ENCODE measurements at regions not wholly inside any gene's neighbourhood (a gene's known extent, or its start where the extent isn't known, plus 50 kb on each side); places are given as distances from the start of the nearest gene placed in this dataset.

DNA sequence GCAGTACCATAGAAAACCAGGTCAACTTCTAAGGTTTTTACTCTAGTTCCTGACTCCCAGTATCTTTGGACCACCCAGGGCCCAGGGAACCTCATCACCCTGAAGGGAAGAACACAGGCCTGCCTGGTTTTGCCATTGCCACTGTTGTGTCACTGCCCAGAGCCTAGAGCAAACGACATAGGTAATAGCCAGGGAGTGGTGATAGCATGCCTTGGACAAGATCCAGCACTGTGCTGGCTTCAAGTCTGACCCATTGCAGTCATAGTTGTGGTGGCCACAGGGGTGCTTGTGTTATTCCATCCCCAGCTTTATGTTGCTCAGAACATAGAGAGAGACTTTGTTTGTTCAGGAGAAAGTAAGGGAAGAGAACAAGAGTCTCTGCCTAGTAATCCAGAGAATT lies 2310.2 kb downstream of the LRRC4C start:
- in situ Hi-C loops (cut with HindIII; ENCODE audit: low sequenced_read_pairs): no loop called here

DNA sequence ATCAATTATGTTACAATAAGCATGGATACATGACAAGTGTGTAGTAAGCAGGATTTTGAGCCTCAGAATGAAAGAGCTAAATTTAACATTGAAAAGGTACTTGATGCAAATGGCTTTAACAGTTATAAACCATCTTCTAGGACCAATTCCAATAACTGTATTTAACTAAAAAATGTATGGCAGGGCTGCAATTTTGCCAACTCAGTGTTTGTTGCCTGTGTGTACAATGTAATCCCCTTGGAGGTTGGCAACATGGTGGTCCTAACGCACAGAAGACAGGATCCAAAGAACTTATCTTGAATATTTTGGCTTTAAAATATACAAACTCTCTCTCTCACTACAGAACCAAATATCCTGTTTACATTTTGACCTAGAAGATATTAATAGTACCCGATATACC lies 2314.1 kb downstream of the LRRC4C start:
- in situ Hi-C loops (cut with HindIII; ENCODE audit: low sequenced_read_pairs): no loop called here

DNA sequence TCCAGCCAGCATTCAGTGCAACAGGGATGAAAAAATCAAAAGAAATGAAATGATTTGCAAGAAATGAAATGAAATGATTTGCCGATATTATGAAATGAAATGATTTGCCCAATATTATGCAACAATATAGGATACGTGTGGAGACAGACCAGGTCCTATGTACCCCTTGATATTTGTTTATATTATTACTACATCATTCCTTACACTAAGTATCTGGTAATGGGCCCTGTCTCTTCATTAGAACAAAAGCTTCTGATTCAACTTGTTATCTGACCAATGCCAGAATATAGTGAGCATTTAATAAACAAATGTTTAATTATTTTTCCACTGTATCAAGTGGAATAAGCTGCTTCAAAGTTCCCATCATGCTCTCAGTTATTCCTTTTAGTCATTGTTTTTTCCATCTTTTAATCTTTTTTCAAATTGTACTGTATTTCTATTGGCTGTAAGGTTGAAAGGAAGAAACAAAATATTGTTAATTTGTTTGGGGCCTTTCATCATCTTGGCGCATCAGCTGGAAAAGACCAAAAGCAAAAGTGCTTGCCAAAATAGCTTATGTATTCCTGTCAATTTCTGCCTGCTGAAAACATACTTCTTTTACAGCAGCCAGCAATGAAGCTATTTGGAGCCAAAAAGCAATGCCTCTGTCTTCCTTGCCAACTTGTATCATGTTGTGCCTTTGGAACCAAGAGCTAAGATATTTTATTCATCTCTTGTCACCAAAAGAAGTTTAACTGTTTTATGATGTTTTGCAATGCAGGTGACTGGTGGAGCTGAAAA lies 2314.9 kb downstream of the LRRC4C start:
- in situ Hi-C loops (cut with HindIII; ENCODE audit: low sequenced_read_pairs): no loop called here

DNA sequence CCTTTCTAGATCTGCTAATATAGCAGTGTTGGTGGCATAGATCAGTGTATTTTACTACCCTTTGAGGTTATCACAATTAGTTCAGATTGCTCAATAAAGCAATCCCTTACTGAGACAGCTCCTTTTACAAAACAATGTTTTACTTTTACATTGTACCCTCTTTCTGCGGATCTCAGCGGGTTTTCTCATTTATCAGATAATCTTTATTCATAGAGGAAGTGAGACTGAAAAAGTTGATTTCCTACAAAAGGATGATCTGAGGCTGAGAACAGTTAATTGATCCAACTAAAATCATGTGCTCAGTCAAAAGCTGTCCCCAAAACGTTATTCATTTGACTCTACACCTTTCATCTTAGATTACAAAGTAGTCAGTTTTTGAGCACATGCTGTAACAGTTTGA lies 2319.9 kb downstream of the LRRC4C start:
- in situ Hi-C loops (cut with HindIII; ENCODE audit: low sequenced_read_pairs): no loop called here

DNA sequence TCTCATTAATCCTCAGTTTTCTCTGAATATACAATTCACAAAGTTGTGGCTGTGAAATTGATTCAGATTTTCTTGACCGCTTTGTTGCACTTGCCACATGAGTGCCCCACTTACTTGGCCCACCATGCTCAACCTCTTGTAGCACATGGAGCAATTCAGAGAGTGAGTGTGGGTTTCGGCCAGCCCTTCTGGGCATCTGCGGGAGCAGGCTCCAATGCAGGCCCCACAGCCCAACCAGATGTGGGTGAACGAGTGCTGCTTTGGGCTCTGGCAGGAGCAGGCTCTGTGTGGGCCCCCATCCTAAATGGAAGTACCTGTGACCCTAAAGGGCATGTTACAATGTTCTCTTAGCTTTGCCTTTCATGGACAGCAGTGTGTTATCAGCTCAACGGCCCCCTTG lies 2338.6 kb downstream of the LRRC4C start:
- in situ Hi-C loops (cut with HindIII; ENCODE audit: low sequenced_read_pairs): no loop called here

DNA sequence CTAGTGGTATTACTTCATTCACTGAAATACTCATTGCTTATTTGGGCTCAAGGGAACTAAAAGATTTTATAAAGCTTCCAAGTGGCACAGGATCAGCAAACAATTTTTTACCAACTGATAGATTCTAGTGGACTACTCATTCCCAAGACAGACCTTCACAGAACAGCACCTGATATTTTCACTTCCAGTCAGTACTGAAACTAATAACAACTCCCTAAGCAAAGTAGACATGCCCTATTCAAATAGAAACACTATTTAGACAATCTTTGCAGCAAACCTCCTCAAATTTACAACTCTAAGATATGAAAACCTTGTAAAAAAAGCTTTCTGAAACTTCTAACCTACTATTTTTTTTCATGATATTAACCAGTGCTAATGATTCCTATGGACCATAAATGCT lies 2345.8 kb downstream of the LRRC4C start:
- in situ Hi-C loops (cut with HindIII; ENCODE audit: low sequenced_read_pairs): no loop called here

DNA sequence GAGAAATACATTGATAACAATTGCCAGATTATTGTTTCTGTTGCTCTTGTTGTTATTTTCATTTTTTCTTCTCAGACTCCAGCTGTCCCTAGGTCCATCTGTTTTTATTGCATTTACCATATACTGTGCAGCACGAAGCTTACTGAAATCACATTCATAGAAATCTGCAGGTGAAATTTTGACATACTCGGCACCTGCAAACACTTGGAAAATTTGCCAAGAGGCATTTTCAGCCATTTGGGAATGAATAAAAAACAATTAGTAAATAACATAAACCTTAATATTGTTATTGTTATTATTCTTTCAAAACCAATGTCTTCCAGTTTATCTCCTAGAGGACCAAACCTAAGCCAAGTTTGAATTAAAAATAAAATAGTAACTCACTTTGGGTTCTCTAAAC lies 2357.2 kb downstream of the LRRC4C start:
- in situ Hi-C loops (cut with HindIII; ENCODE audit: low sequenced_read_pairs): no loop called here

DNA sequence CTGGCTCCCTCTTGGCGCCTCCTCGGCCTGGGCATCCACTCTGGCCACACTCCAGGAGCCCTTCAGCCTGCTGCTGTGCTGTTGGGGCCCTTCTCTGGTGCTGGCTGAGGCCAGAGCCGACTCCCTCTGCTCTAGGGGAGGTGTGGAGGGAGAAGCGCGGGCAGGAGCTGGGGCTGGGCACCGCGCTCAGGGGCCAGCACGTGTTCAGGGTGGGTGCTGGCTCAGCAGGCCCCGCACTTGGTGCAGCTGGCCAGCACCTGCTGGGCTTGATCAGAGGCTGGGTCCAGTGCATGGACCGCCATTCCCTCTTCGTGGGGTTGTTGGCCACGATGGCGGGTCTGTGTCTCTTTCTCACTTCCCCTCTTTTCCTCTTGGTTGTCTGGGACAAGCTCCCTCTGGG lies 2381.0 kb downstream of the LRRC4C start:
- in situ Hi-C loops (cut with HindIII; ENCODE audit: low sequenced_read_pairs): no loop called here

DNA sequence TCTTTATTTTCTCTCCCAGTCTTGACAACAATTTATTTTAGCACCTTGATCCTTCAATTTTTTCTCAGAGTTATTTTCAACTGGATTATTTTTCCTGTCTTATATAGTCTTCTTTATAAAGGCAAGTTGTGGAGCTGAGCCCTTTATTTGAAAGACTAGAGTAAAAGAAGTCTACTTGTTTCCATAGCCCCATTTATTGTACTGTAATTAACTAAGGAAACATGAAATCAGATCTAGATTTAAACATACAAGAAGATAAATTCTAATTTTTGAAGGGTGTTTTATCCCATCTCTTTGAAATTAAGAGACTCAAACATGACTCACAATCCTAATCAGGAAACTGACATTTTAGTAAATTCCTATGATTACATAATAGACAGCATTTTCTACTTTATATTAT lies 2421.8 kb downstream of the LRRC4C start:
- in situ Hi-C loops (cut with HindIII; ENCODE audit: low sequenced_read_pairs): no loop called here

DNA sequence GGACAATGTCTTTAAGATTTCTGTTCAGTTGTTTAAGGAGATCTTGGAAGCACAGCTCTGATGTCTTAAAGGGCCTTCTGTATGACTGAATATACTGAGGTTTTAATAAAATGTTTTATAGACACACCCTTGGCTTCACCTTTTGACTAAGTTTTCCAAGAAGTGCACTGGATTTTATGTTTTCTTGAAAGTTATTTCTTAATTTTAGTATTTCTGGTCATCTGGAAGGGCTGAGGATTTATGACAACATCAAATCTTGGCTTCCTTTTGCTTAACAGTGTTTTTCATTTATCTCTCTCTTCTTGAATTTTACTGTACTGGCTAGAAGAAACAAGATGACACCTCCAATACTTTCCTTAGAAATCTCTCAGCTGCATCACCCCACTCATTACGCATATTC lies 2423.4 kb downstream of the LRRC4C start:
- in situ Hi-C loops (cut with HindIII; ENCODE audit: low sequenced_read_pairs): no loop called here

DNA sequence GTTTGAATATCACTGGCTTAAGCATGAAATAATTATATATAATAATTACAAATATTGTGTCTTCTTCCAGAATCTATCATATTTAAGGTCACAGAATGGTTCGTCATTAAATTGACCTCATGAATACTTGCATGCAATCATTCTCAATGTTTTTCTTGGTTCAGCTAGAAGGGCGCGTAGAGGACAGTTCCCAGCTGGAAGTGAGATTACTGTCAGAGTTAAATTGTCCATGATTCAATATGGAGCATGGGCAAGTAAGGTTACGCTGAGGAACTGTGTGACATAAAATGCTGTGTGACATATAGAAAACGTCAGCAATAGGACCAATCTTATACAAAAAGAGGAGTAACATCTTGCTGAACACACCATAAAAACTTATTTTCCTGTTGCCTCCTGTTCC lies 2423.5 kb upstream of the RAG2 start:
- in situ Hi-C loops (cut with HindIII; ENCODE audit: low sequenced_read_pairs): no loop called here

DNA sequence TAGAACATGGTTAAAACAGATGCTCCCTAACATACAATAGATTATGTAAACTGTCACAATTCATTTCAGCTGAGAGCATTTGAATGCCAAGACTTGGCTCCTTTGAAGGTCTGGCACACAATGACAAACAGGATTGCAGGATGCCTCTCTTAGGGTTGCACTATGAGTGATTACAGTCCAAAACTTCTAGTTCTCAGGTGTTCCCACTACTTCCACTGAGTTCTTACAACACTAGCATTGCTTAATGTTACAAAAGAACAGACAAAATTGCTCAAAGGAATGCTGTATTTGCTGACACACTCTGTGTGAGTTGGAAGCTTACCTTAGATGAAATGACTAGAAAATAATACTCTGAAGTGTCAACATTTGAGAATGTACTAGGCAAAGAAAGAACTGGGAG lies 2413.8 kb upstream of the RAG2 start:
- in situ Hi-C loops (cut with HindIII; ENCODE audit: low sequenced_read_pairs): no loop called here

DNA sequence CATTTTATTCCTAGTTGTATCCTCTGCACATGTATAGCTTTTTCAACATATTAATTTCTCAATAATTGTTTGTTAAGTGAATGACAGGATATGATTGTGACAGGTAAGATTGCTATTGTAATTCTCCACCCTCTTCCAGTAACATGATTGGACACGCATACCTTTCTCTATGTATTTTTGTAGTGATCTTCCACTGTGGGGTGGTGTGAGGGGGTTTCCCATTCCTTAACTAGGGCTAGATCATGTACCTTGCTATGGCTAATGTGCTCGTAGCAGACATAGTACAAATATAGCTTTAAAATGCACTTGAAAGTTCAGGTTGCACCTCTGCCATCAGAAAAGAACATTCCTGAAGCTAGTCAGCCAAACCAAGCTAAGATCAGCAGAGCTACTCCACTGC lies 2392.8 kb upstream of the RAG2 start:
- in situ Hi-C loops (cut with HindIII; ENCODE audit: low sequenced_read_pairs): no loop called here

DNA sequence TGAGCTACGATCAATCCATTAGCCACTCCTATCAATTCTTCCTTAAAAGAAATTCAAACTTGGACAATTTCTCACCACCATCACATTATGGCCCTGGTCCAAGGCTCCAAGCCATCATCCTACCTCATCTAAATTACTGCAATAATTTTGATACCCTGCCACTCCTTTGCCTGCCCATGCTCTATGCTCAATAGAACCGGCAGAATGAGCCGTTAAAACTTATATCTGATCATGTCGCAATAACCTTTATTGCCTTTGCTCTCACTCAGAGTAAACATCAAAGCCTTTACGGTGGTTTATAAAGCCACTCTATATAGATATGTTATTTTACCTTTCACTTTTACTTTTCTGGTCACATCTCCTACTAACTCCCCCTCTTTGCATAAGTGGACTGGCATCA lies 2392.1 kb upstream of the RAG2 start:
- in situ Hi-C loops (cut with HindIII; ENCODE audit: low sequenced_read_pairs): no loop called here

DNA sequence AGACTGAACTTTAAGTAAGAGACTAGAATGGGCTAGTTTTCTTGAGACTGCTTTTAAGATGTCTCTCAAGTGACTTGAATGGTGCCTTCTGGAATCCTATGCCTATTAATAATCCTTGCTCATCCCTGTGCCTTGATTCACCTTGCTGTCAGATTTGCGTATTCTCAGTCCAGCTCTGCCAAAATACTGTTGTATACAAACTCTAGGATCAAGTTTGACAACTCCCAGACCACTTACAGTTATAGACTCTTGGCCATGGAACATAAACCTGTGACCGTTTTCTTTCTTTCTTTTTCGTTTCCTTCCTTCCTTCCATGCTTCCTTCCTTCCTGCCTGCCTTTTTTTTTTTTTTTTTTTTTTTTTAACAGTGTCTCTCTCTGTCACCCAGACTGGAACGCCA lies 2390.9 kb upstream of the RAG2 start:
- in situ Hi-C loops (cut with HindIII; ENCODE audit: low sequenced_read_pairs): no loop called here

DNA sequence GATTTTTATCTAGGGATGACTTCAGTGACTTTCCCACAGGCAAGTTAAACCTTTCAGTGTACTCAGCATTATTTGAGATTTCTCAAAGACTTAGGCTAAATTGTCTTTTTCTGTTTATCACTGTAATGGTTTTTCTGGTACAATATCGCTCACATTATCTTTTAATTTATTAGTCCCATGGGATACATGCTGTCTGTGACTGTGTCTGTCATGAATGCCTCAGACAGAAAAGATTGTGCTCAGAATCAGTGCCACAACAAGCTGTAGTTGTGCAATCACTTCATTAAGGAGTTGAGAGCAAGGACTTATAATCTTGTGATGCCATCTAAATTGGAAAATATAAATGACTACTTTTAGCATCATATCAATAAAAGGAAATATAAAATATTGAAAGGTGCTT lies 2374.2 kb upstream of the RAG2 start:
- in situ Hi-C loops (cut with HindIII; ENCODE audit: low sequenced_read_pairs): no loop called here

DNA sequence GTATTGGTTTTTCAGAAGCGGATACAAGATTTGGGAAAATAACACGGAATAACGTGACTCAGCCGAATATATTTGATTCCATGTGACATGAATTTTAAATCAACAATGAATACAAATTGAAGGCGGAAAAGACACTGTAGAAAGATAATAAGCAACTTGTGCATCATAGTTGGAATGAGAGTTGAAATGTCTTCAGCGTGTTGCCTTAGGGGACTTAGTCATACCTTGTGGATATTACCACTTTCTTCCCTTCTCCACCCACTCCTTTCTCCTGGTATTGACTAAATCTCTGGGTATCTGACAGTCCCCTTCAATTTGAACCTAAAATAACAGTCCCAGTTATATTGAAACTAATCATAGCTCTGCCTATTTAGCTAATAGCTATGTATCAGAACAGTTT lies 2373.1 kb upstream of the RAG2 start:
- in situ Hi-C loops (cut with HindIII; ENCODE audit: low sequenced_read_pairs): no loop called here

DNA sequence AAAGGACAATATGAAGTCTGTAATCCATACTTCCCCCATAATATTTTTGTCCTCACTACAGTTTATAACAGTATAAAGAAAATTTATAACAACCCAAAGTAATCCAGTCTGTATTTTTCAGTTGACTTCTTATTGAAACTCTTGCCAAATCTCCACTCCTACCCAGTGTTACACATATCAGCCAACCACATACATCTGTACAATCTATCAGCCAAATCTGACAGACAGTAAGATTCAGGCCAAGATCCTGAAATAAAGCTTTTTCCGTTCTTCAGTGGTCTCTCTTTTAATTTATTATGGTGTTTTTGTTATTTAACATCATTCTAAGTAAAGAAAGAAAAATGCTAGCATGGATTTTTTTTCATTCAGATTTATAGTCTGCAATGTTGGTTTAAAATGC lies 2370.9 kb upstream of the RAG2 start:
- in situ Hi-C loops (cut with HindIII; ENCODE audit: low sequenced_read_pairs): no loop called here

DNA sequence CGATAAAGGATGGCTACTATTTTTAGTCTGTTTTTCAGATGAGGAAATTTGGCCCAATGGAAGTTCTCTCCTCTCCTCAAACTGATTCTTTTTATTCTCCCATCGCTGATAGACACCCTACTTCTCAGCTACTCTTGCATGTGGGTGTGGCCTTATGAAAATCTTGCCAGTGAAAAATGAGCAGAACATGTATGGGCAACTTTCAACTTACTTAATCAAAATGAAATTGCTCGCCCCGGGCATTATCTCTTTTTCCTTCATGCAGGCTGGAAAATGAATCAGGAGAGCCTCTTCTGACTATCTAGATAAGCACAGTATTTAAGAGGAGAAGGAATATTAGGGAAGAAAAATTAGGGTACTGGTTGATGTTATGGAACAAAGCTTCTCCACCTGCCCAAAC lies 2354.7 kb upstream of the RAG2 start:
- in situ Hi-C loops (cut with HindIII; ENCODE audit: low sequenced_read_pairs): no loop called here

DNA sequence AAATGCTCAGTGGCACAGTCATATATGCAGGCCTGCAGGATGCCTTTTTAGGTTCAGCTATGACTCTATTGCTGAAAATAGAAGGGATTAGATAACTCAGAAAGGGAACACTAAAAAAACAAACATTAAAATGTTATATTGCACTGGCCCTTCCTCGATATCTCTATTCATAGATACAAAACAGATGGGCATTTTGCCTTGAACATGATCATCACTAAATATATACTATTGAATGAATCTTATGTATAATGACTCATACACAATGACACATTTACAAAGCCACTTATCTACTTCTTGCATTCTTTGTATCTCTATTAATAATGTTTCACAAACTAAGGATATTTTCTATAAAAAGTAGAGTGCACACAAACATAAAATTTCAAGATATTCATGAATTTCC lies 2352.8 kb upstream of the RAG2 start:
- in situ Hi-C loops (cut with HindIII; ENCODE audit: low sequenced_read_pairs): no loop called here

DNA sequence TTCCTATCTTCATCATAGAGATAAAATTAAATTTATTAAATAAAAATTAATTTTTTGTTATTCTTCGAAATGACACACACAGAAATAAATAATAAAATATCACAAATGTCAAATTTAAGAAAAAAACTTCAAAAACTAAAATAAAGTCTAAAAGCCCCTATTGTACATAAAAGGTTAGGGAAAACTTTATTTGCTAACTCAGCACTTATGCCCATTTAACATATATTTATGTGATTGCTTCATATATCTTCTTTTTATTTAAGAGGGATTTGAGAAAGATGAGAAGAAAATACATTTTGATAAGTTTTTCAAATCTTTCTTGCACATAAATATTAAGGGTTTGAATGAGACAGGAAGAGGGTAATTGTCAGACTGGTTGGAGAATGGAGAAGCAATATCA lies 2350.4 kb upstream of the RAG2 start:
- in situ Hi-C loops (cut with HindIII; ENCODE audit: low sequenced_read_pairs): no loop called here

DNA sequence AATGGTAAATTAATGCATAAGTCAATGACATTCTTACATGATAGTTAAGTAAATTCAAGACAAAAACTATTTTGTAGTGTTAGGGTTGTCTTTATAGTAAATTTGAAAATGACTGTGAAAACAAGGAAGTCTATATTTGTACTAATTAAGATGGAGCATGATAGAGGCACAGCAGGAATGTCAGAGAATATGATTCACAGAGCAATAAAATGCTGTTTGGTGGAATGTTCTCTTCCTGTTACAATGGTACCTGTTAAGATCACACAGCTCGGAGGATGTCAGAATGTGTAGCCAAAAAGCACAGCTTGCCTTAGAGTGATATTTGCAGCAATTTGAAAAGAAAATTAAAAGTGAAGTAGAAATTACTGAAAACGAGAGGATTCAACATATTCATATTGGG lies 2339.7 kb upstream of the RAG2 start:
- in situ Hi-C loops (cut with HindIII; ENCODE audit: low sequenced_read_pairs): no loop called here

DNA sequence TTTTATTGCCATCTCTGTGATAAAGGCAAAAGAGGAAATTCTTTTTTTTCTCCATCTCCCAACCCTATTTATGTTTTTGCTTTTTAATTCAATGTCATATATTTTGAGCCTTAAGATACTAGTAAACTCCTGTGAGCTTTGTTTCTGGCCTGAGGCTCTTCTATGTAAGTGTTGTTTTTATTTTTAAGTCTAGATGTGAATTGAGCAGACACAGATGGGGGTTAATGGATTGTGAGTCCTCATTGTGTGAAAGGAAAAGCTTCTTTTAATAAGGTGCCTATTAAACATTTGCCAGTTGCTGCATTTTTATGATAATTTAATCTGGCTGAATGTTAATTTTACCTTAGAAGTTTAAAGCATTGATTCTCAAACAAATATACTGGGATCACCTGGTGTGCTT lies 2337.9 kb upstream of the RAG2 start:
- in situ Hi-C loops (cut with HindIII; ENCODE audit: low sequenced_read_pairs): no loop called here

Measured in endothelial cell of hepatic sinusoid (primary cell).